BJ (cell line): ENCODE measurements at regions not wholly inside any gene's neighbourhood (a gene's known extent, or its start where the extent isn't known, plus 50 kb on each side); places are given as distances from the start of the nearest gene placed in this dataset.
"Not testable (repeated sequence)": the region's sequence is repeated elsewhere in the genome, so short reads cannot be mapped to it uniquely, and the experiment has no call there.

Experiments
- CTCF ChIA-PET: fragments of 350-600 bp; formaldehyde crosslinking; extraction: SDS; loops from one replicate; lab custom pipeline; 2021; ENCODE audit warnings: antibody characterized with exemption, inconsistent platforms; lab: Yijun Ruan, JAX
- POLR2A ChIA-PET: fragments of 300-600 bp; sonication (Branson Sonifier 250); formaldehyde crosslinking; extraction: SDS; loops from one replicate; lab custom pipeline; 2021; ENCODE audit warnings: antibody characterized with exemption; lab: Charles Lee
- DNase-seq: peaks from one replicate; pipeline ENCODE4 v3.0.0-alpha.2; 2011; ENCODE audit warnings: low read depth
- H3K27me3 ChIP-seq: 2 replicates; pipeline ENCODE4 v1.6.0; 2011; ENCODE audit warnings: low read length; ENCODE audit not compliant: control insufficient read depth, insufficient read depth
- H3K36me3 ChIP-seq: 2 replicates; pipeline ENCODE4 v1.5.1; 2011; ENCODE audit warnings: low read length; ENCODE audit not compliant: control insufficient read depth, insufficient read depth
- H3K4me3 ChIP-seq: 2 replicates; pipeline ENCODE4 v1.5.1; 2011; ENCODE audit warnings: low read depth, mild to moderate bottlenecking, control low read depth, low read length
- TF ChIP-seq, protein P1 (sequence below): IDR thresholded peaks from 2 replicates; pipeline ENCODE4 v1.5.1; 2011; ENCODE audit warnings: low read depth, mild to moderate bottlenecking, control low read depth, inconsistent platforms, low read length, moderate library complexity; ENCODE audit not compliant: insufficient read depth

DNA sequence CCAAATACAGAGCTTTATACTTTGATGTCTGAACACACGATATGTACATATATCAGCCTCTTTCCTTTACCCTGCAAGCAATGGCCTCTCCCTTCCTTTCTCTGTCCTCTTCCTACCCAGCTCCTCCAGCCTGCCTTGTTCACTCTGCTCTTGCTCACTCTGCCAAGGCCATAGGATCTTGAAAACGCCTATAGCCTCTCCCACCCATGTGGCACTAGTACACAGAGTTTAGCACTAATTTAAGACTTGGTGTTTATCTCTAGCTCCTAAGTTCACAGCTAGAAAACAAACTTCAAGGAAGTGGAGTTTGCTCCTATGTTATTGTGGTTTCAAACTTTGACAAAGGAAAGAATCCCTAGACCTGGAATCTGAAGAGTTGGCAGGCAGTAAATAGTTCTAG lies 225.0 kb upstream of the RUNX1 start:
- no peak for DNase-seq
- H3K27me3 ChIP-seq, result no peaks in the 10 kb centered on the region
- TF ChIP-seq, protein P1, sequence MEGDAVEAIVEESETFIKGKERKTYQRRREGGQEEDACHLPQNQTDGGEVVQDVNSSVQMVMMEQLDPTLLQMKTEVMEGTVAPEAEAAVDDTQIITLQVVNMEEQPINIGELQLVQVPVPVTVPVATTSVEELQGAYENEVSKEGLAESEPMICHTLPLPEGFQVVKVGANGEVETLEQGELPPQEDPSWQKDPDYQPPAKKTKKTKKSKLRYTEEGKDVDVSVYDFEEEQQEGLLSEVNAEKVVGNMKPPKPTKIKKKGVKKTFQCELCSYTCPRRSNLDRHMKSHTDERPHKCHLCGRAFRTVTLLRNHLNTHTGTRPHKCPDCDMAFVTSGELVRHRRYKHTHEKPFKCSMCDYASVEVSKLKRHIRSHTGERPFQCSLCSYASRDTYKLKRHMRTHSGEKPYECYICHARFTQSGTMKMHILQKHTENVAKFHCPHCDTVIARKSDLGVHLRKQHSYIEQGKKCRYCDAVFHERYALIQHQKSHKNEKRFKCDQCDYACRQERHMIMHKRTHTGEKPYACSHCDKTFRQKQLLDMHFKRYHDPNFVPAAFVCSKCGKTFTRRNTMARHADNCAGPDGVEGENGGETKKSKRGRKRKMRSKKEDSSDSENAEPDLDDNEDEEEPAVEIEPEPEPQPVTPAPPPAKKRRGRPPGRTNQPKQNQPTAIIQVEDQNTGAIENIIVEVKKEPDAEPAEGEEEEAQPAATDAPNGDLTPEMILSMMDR, result no peak
- no peak overlapping the region for H3K4me3 ChIP-seq
- POLR2A ChIA-PET, result no interaction called here
- CTCF ChIA-PET, result interaction anchor here (0.9 kb wide), 1 partner anchor 11 kb away, joined by 3 read pairs; no protein-coding TSS in a partner anchor
- H3K36me3 ChIP-seq, result no peaks in the 10 kb centered on the region

DNA sequence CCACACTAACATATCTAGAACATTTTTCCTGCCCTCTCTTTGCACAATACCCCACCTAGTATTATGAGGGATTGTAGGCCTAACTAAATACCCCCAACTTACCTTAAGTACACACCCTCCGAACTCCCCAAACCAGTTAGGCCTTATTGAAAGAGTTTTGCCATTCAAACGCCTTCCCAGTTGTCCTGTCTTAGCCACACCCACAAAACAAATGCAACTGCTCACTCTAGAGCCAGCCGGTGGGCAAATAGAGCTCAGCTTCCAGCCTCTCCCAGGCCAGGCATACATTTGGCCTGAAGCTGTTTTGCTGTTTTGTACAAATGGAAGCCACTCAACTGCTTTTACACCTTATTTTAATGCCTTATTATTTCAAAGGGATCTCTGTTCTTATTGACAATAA lies 224.2 kb upstream of the RUNX1 start:
- CTCF ChIA-PET, result no interaction called here
- POLR2A ChIA-PET, result no interaction called here
- TF ChIP-seq, protein P1, result no peak
- no peaks in the 10 kb centered on the region for H3K27me3 ChIP-seq
- no peak for DNase-seq
- no peaks in the 10 kb centered on the region for H3K36me3 ChIP-seq
- no peak overlapping the region for H3K4me3 ChIP-seq

DNA sequence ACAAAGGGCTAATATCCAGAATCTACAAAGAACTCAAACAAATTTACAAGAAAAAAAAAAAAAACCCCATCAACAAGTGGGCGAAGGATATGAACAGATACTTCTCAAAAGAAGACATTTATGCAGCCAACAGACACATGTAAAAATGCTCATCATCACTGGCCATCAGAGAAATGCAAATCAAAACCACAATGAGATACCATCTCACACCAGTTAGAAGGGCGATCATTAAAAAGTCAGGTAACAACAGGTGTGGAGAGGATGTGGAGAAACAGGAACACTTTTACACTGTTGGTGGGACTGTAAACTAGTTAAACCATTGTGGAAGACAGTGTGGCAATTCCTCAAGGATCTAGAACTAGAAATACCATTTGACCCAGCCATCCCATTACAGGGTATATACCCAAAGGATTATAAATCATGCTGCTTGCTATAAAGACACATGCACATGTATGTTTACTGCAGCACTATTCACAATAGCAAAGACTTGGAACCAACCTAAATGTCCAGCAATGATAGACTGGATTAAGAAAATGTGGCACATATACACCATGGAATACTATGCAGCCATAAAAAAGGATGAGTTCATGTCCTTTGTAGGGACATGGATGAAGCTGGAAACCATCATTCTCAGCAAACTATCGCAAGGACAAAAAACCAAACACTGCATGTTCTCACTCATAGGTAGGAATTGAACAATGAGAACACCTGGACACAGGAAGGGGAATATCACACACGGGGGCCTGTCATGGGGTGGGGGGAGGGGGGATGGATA lies 222.4 kb upstream of the RUNX1 start:
- POLR2A ChIA-PET, H3K4me3 ChIP-seq, CTCF ChIA-PET, H3K27me3 ChIP-seq, DNase-seq, H3K36me3 ChIP-seq: not testable (repeated sequence)

DNA sequence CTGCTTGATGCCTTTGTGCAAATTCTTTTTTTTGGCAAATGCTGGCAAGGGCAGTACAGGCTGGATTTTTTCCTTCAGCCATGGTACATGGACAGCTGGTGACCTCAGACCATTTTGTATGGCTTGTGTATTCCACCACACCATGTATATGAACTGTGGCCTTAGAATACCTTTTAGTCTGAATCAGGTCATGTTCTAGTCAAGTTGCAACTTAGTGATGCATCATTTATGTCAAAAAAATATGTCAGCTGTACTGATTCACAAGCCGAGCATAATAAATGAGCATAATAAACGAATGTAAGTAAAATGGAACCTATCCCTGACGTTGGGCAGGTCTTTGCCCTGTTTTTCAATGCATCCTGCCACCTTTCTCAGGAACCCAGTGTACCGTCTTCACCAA lies 219.7 kb upstream of the RUNX1 start:
- ChIA-PET CTCF (no interaction called here), POLR2A (no interaction called here)
- H3K27me3 ChIP-seq, result no peaks in the 10 kb centered on the region
- no peak for DNase-seq
- H3K36me3 ChIP-seq, result no peaks in the 10 kb centered on the region
- H3K4me3 ChIP-seq, result no peak overlapping the region
- TF ChIP-seq, protein P1, result no peak

DNA sequence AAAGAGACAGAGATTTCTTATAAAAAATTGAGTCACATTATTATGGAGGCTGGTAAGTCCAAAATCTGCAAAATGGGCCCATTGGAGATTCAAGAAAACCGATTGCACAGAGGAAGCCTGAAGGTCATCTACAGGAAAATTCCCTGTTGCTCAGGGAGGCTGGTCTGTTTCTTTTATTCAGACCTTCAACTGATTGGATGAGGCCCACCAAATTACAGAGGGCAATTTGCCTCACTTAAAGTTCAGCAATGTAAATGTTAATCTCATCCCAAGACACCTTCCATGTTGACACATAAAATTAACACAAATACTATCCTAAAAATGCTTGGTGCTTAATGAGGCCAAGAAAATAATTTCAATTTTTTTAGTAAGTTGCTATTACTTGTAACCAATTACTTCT lies 219.2 kb upstream of the RUNX1 start:
- DNase-seq, result no peak
- ChIA-PET POLR2A (no interaction called here), CTCF (no interaction called here)
- TF ChIP-seq, protein P1, result no peak
- no peaks in the 10 kb centered on the region for H3K27me3 ChIP-seq
- H3K4me3 ChIP-seq, result no peak overlapping the region
- H3K36me3 ChIP-seq, result no peaks in the 10 kb centered on the region

DNA sequence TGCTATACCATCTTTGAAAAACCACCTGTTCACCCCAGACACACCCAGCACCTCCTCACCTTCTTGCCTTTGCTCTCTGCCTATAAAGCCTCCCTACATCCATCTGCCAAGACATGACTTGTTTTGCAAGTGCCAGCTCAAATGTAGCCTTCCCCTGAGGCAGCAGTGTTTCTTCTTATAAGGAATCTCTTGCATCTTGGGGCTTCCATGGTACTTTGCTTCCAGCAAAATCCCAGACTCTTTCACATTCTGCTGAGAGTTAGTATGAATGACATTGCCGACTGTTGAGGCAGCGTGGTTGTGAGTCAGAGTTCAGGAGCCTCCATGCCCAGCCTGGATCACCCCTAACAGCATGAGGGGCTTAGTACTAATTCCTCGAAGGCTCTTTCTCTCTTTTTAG lies 217.4 kb upstream of the RUNX1 start:
- no peaks in the 10 kb centered on the region for H3K27me3 ChIP-seq
- TF ChIP-seq, protein P1, result no peak
- no peak for DNase-seq
- H3K36me3 ChIP-seq, result no peaks in the 10 kb centered on the region
- ChIA-PET CTCF (no interaction called here), POLR2A (no interaction called here)
- no peak overlapping the region for H3K4me3 ChIP-seq
